Left lung (tissue), 4 donors: ENCODE measurements at regions not wholly inside any gene's neighbourhood (a gene's known extent, or its start where the extent isn't known, plus 50 kb on each side); places are given as distances from the start of the nearest gene placed in this dataset.

Source experiments
- ATAC-seq: fragments of 200-7000 bp; cut with Tn5 transposase; one replicate; pipeline ENCODE4 v1.9.1; 2020; ENCODE audit warnings: moderate library complexity
- DNase-seq, 4 donors: peaks; one replicate each; pipeline ENCODE4 v3.0.0-alpha.2; 2013 to 2020
- H3K27ac ChIP-seq, 2 donors: fragments of 200-600 bp; sonication (generic) in 1 of 2; one replicate each; pipeline versions ENCODE4 v1.5.0 to v1.8.0; 2020 to 2021
- H3K27me3 ChIP-seq, 2 donors: fragments of 200-600 bp; sonication (generic) in 1 of 2; one replicate each; pipeline versions ENCODE4 v1.5.0 to v1.8.0; 2020 to 2021
- H3K36me3 ChIP-seq, 2 donors: fragments of 200-600 bp; sonication (generic) in 1 of 2; one replicate each; pipeline versions ENCODE4 v1.5.0 to v1.8.0; 2020 to 2021
- H3K4me1 ChIP-seq, 2 donors: fragments of 200-600 bp; one replicate each; pipeline ENCODE4 v1.8.0; 2021
- H3K4me3 ChIP-seq, 2 donors: fragments of 200-600 bp; sonication (generic) in 1 of 2; one replicate each; pipeline versions ENCODE4 v1.5.0 to v1.8.0; 2020 to 2021; ENCODE audit warnings: mild to moderate bottlenecking in 1 of 2
- H3K9me3 ChIP-seq, 2 donors: fragments of 200-600 bp; sonication (generic) in 1 of 2; one replicate each; pipeline versions ENCODE4 v1.5.0 to v1.8.0; 2020 to 2021
- CTCF ChIP-seq, 2 donors: fragments of 200-600 bp; sonication (generic) in 1 of 2; IDR thresholded peaks; one replicate each; pipeline versions ENCODE4 v1.5.0 to v1.8.0; 2021; ENCODE audit warnings: antibody characterized with exemption in 2 of 2
- intact Hi-C, 2 donors: fragments of 100-400 bp; cut with DNase I; formaldehyde crosslinking; loops; one replicate each; pipeline versions ENCODE4 v1.11.2 to v1.14.2; 2022
- donor health status: DM: no; HTN: yes; CAD: no.
- donor health status: DM: no; HTN: no; CAD: no.

GRCh38 chr3:194251007-194251406 is 100.1 kb downstream of the CPN2 start:
- Histone ChIP-seq H3K27ac (no peak overlapping the region), H3K36me3 (no peaks in the 10 kb centered on the region), H3K4me3 (no peak overlapping the region), H3K9me3 (no peaks in the 10 kb centered on the region), H3K4me1 (peaks cover 0 to 36% of the 10 kb centered on the region in 2 donors), H3K27me3 (no peaks in the 10 kb centered on the region)
- no peak for TF ChIP-seq CTCF (IDR thresholded peaks at IDR 0.05)
- DNase-seq = no peak
- no peak for ATAC-seq
- intact Hi-C loops = no loop called here

GRCh38 chr3:194251461-194251860 is 99.7 kb downstream of the CPN2 start:
- intact Hi-C loops = no loop called here
- H3K4me1 ChIP-seq = peaks cover 0 to 35% of the 10 kb centered on the region in 2 donors
- ATAC-seq = no peak
- H3K27ac ChIP-seq = no peak overlapping the region
- H3K27me3 ChIP-seq = no peaks in the 10 kb centered on the region
- H3K36me3 ChIP-seq = no peaks in the 10 kb centered on the region
- no peak overlapping the region for H3K4me3 ChIP-seq
- DNase-seq = no peak
- TF ChIP-seq CTCF (IDR thresholded peaks at IDR 0.05) = no peak
- H3K9me3 ChIP-seq = no peaks in the 10 kb centered on the region

GRCh38 chr3:194251891-194252560 is 99.1 kb downstream of the CPN2 start:
- Histone ChIP-seq H3K4me1 (peaks cover 0 to 34% of the 10 kb centered on the region in 2 donors), H3K27me3 (no peaks in the 10 kb centered on the region), H3K36me3 (no peaks in the 10 kb centered on the region), H3K9me3 (no peaks in the 10 kb centered on the region), H3K4me3 (no peak overlapping the region), H3K27ac (no peak overlapping the region)
- TF ChIP-seq CTCF (IDR thresholded peaks at IDR 0.05) = no peak
- ATAC-seq = no peak
- no peak for DNase-seq
- intact Hi-C loops = no loop called here

GRCh38 chr3:194253270-194253669 is 97.9 kb downstream of the CPN2 start:
- intact Hi-C loops = no loop called here
- peaks cover 0 to 34% of the 10 kb centered on the region in 2 donors for H3K4me1 ChIP-seq
- no peaks in the 10 kb centered on the region for H3K36me3 ChIP-seq
- no peak overlapping the region for H3K27ac ChIP-seq
- no peak for TF ChIP-seq CTCF (IDR thresholded peaks at IDR 0.05)
- no peaks in the 10 kb centered on the region for H3K27me3 ChIP-seq
- DNase-seq = no peak
- ATAC-seq = no peak
- H3K4me3 ChIP-seq = no peak overlapping the region
- peaks cover 0 to 4% of the 10 kb centered on the region in 2 donors for H3K9me3 ChIP-seq

- no peak overlapping the region for H3K27ac ChIP-seq
- no peak for DNase-seq
- no peaks in the 10 kb centered on the region for H3K27me3 ChIP-seq
- no peak overlapping the region for H3K4me3 ChIP-seq
- TF ChIP-seq CTCF (IDR thresholded peaks at IDR 0.05) = no peak
- ATAC-seq = no peak
- intact Hi-C loops = no loop called here
- H3K4me1 ChIP-seq = peaks cover 0 to 34% of the 10 kb centered on the region in 2 donors
- peaks cover 0 to 6% of the 10 kb centered on the region in 2 donors for H3K9me3 ChIP-seq
- no peaks in the 10 kb centered on the region for H3K36me3 ChIP-seq
Measured at GRCh38 chr3:194254040-194254439, 97.1 kb downstream of the CPN2 start.
